K562 (cell line): ENCODE measurements at regions not wholly inside any gene's neighbourhood (a gene's known extent, or its start where the extent isn't known, plus 50 kb on each side); places are given as distances from the start of the nearest gene placed in this dataset.

Experiments
- ATAC-seq: fragments of 200-7000 bp; cut with Tn5 transposase; 3 replicates; pipeline ENCODE4 v1.9.1; 2020; ENCODE audit warnings: moderate library complexity
- BruUV-seq: library from RNA; stranded (reverse); fragments of 400-500 nt; replicated peaks from 2 replicates; lab custom pipeline; 2021; lab: Mats Ljungman, UMichigan
- CTCF ChIA-PET: fragments of 300-600 bp; formaldehyde crosslinking; extraction: SDS; loops from one replicate; lab custom pipeline; 2021; ENCODE audit warnings: low intra/inter-chr PET ratio; lab: Yijun Ruan, JAX
- POLR2A ChIA-PET: fragments of 300-600, 350-650 bp; sonication (Branson Sonifier 250); formaldehyde crosslinking; extraction: SDS; loops from one replicate; lab custom pipeline; 2021; ENCODE audit warnings: antibody characterized with exemption, inconsistent platforms; lab: Yijun Ruan, JAX
- DNase-seq, 4 experiments: peaks; one replicate each; pipeline versions ENCODE4 v3.0.0 to v3.0.0-alpha.2; 2011 to 2018; ENCODE audit warnings: low spot score in 3 of 4, mixed read lengths in 3 of 4; ENCODE audit errors: extremely low read depth in 1 of 4
- FAIRE-seq: peaks from 2 replicates; lab custom pipeline; 2011; peaks lifted over from hg19 to GRCh38; lab: Jason Lieb, UNC
- H2AFZ ChIP-seq: 2 replicates; pipeline ENCODE4 v1.6.0; 2011; ENCODE audit warnings: low read depth, low read length, control low read depth, inconsistent platforms
- H3K27ac ChIP-seq: fragments of 200-600 bp; 3 replicates; pipeline ENCODE4 v1.8.0; 2011; ENCODE audit warnings: low read depth, mild to moderate bottlenecking, control low read depth, inconsistent platforms, low read length, moderate library complexity, mixed read lengths; ENCODE audit errors: extremely low read depth
- H3K27me3 ChIP-seq, 2 experiments: fragments of 300-600 bp in 1 of 2; 2 replicates in 1 of 2; 3 replicates in 1 of 2; pipeline versions ENCODE4 v1.6.0 to v1.8.0; 2011; ENCODE audit warnings: inconsistent platforms in 2 of 2, low read length in 2 of 2, mild to moderate bottlenecking in 1 of 2, mixed read lengths in 1 of 2, moderate library complexity in 1 of 2; ENCODE audit not compliant: control insufficient read depth in 2 of 2, insufficient read depth in 2 of 2
- H3K36me3 ChIP-seq: fragments of 300-600 bp; 3 replicates; pipeline ENCODE4 v1.8.0; 2011; ENCODE audit warnings: mild to moderate bottlenecking, low read length, inconsistent platforms; ENCODE audit not compliant: control insufficient read depth, insufficient read depth
- H3K4me1 ChIP-seq, 2 experiments: fragments of 200-600 bp in 1 of 2; replicated peaks in 1 of 2; 2 replicates in 1 of 2; 3 replicates in 1 of 2; pipeline versions ENCODE4 v1.5.1 to v1.8.0; 2011; ENCODE audit warnings: inconsistent platforms in 2 of 2, low read length in 2 of 2, mild to moderate bottlenecking in 1 of 2, mixed read lengths in 1 of 2, moderate library complexity in 1 of 2; ENCODE audit not compliant: control insufficient read depth in 2 of 2, insufficient read depth in 2 of 2
- H3K4me2 ChIP-seq: 2 replicates; pipeline ENCODE4 v1.6.1; 2011; ENCODE audit warnings: low read length, control low read depth, inconsistent platforms, mixed read lengths; ENCODE audit not compliant: insufficient read depth
- H3K4me3 ChIP-seq: fragments of 200-600 bp; sonication (generic), shearing (Covaris generic); 2 replicates; pipeline ENCODE4 v1.5.1; 2016; ENCODE audit warnings: control low read depth, inconsistent platforms
- H3K79me2 ChIP-seq: fragments of 200-600 bp; 3 replicates; pipeline ENCODE4 v1.8.0; 2011; ENCODE audit warnings: low read length, inconsistent platforms; ENCODE audit not compliant: control insufficient read depth, insufficient read depth
- H3K9ac ChIP-seq, 2 experiments: 2 replicates each; pipeline versions ENCODE4 v1.6.0 to v1.6.1; 2011; ENCODE audit warnings: low read depth in 2 of 2, low read length in 2 of 2, control low read depth in 1 of 2, inconsistent platforms in 1 of 2, mild to moderate bottlenecking in 1 of 2, mixed read lengths in 1 of 2; ENCODE audit not compliant: insufficient read depth in 1 of 2
- H3K9me1 ChIP-seq: one replicate; pipeline ENCODE4 v1.6.0; 2011; ENCODE audit warnings: inconsistent platforms, mild to moderate bottlenecking, low read length, moderate library complexity; ENCODE audit not compliant: control insufficient read depth, insufficient read depth
- H3K9me3 ChIP-seq: replicated peaks from 2 replicates; pipeline ENCODE4 v1.5.1; 2011; ENCODE audit warnings: low read depth, low read length, inconsistent platforms; ENCODE audit not compliant: control insufficient read depth, insufficient read depth
- H4K20me1 ChIP-seq: replicated peaks from 2 replicates; pipeline ENCODE4 v1.6.1; 2011; ENCODE audit warnings: low read length, inconsistent platforms, mixed read lengths; ENCODE audit not compliant: control insufficient read depth, insufficient read depth
- CHD2 ChIP-seq: IDR thresholded peaks from 2 replicates; pipeline ENCODE4 v1.6.1; 2011; ENCODE audit warnings: low read depth, low read length
- HMG20A ChIP-seq: fragments of 450-650 bp; formaldehyde crosslinking; conservative IDR thresholded peaks from 2 replicates; pipeline ENCODE4 v1.4.0; 2020; ENCODE audit warnings: mild to moderate bottlenecking, mixed read lengths
- NCOA2 ChIP-seq, 2 experiments: fragments of 450-650 bp; IDR thresholded peaks; 2 replicates each; pipeline ENCODE4 v1.6.1; 2018; ENCODE audit warnings: mild to moderate bottlenecking in 2 of 2, moderate library complexity in 1 of 2; ENCODE audit not compliant: partially characterized antibody in 2 of 2
- PHF8 ChIP-seq: fragments of 200-600 bp; sonication (generic); IDR thresholded peaks from 2 replicates; pipeline ENCODE4 v1.6.1; 2012; ENCODE audit warnings: mixed run types, mild to moderate bottlenecking, inconsistent platforms, low read length, moderate library complexity, borderline replicate concordance
- SIN3A ChIP-seq, 2 experiments: fragments of 150-350 bp in 1 of 2; IDR thresholded peaks; 2 replicates each; pipeline ENCODE4 v1.6.1; 2011 to 2016; ENCODE audit warnings: borderline replicate concordance in 2 of 2, low read depth in 2 of 2, low read length in 2 of 2, mild to moderate bottlenecking in 2 of 2, moderate library complexity in 2 of 2; ENCODE audit not compliant: control insufficient read depth in 1 of 2
- SMARCE1 ChIP-seq: fragments of 450-650 bp; IDR thresholded peaks from 2 replicates; pipeline ENCODE4 v1.7.1; 2016; ENCODE audit warnings: mild to moderate bottlenecking
- TFAM ChIP-seq: fragments of 250-450 bp; sonication (Bioruptor Pico); conservative IDR thresholded peaks from 2 replicates; pipeline ENCODE4 v1.5.0; 2021; ENCODE audit warnings: mild to moderate bottlenecking, moderate library complexity
- ZKSCAN8 ChIP-seq: fragments of 200-800 bp; sonication (Bioruptor generic); IDR thresholded peaks from 2 replicates; pipeline ENCODE4 v1.6.1; 2016; ENCODE audit warnings: missing genetic modification characterization, missing compliant biosample characterization
- ZNF830 ChIP-seq: fragments of 250-450 bp; sonication (Bioruptor Pico); IDR thresholded peaks from 2 replicates; pipeline ENCODE4 v1.5.0; 2021; ENCODE audit warnings: mild to moderate bottlenecking
- WGBS: fragments of 100-300 bp; shearing (Covaris generic); methylation state at CpG from one replicate; pipeline ENCODE4 v1.1.6; 2016; ENCODE audit warnings: low coverage, mixed read lengths; ENCODE audit not compliant: insufficient coverage; ENCODE audit errors: missing lambda C conversion rate; 5-methylcytosine and 5-hydroxymethylcytosine counted together
- in situ Hi-C: fragments of 300-500 bp; cut with MboI; formaldehyde crosslinking; loops from 4 replicates; pipeline ENCODE4 v1.15.0; 2018; ENCODE audit warnings: inconsistent platforms, mixed read lengths
- intact Hi-C: fragments of 100-400 bp; cut with micrococcal nuclease; formaldehyde crosslinking; loops from 2 replicates; pipeline ENCODE4 v1.14.2; 2022
- TF ChIP-seq, protein P1 (sequence below): fragments of 450-650 bp; conservative IDR thresholded peaks from 2 replicates; pipeline ENCODE4 v1.6.1; 2016; ENCODE audit warnings: missing genetic modification characterization, low read depth, mild to moderate bottlenecking, missing compliant biosample characterization, moderate library complexity

DNA sequence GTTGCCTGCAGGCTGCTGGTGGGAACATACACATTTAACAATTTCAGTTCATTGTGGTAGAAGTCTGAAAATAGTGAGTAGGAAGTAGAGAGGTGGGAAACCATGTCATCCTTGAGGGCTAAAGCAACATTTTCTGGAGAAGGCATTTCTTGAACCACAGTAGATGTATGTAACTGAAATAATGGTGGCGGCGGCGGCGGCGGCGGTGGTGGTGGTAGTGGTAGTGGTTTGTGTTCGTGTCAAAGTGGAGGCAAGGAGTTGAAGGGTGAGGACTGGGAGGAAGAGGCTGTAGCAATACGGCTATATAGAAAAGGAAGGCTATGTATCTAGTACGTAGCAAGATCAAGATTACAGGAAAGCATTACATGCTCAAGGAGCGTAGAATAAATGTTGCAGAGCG is 1381.6 kb upstream of the TENM3 start:
- H3K4me3 ChIP-seq: no peak overlapping the region
- no peak overlapping the region for H3K4me2 ChIP-seq
- TF ChIP-seq SIN3A (IDR thresholded peaks at IDR 0.05; ENCODE audit: borderline replicate concordance in 2 of 2, control insufficient read depth in 1 of 2, low read depth in 2 of 2, low read length in 2 of 2) (no peak), HMG20A (CRISPR knock-in tag) (no peak), NCOA2 (IDR thresholded peaks at IDR 0.05; ENCODE audit: partially characterized antibody in 2 of 2) (no peak), ZKSCAN8 (no peak), CHD2 (no peak), ZNF830 (no peak), SMARCE1 (no peak), PHF8 (no peak), TFAM (CRISPR knock-in tag) (no peak)
- TF ChIP-seq, protein P1, sequence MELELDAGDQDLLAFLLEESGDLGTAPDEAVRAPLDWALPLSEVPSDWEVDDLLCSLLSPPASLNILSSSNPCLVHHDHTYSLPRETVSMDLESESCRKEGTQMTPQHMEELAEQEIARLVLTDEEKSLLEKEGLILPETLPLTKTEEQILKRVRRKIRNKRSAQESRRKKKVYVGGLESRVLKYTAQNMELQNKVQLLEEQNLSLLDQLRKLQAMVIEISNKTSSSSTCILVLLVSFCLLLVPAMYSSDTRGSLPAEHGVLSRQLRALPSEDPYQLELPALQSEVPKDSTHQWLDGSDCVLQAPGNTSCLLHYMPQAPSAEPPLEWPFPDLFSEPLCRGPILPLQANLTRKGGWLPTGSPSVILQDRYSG (tag): no peak
- H3K27ac ChIP-seq: no peak overlapping the region
- H3K9ac ChIP-seq: no peak overlapping the region
- no TSS peak for BruUV-seq
- H3K4me1 ChIP-seq: no peaks in the 10 kb centered on the region
- H3K9me3 ChIP-seq: no peaks in the 10 kb centered on the region
- no peak for FAIRE-seq
- 0% methylated on average over 9 of the region's 11 CpGs for WGBS
- POLR2A ChIA-PET: no interaction called here
- H2AFZ ChIP-seq: no peak overlapping the region
- no peaks in the 10 kb centered on the region for H4K20me1 ChIP-seq
- H3K9me1 ChIP-seq: no peaks in the 10 kb centered on the region
- H3K27me3 ChIP-seq: no peaks in the 10 kb centered on the region
- intact Hi-C loops: no loop called here
- no peak for ATAC-seq
- H3K79me2 ChIP-seq: no peaks in the 10 kb centered on the region
- in situ Hi-C loops: no loop called here
- no peak for DNase-seq
- CTCF ChIA-PET: no interaction called here
- H3K36me3 ChIP-seq: no peaks in the 10 kb centered on the region
